22Rv1 (cell line): ENCODE measurements at regions not wholly inside any gene's neighbourhood (a gene's known extent, or its start where the extent isn't known, plus 50 kb on each side); places are given as distances from the start of the nearest gene placed in this dataset.

ENCODE experiments used
- CTCF ChIP-seq: fragments of 450-650 bp; IDR thresholded peaks from 2 replicates; pipeline ENCODE4 v1.5.1; 2017; ENCODE audit warnings: mild to moderate bottlenecking
- ZFX ChIP-seq: fragments of 450-650 bp; IDR thresholded peaks from 2 replicates; pipeline ENCODE4 v1.6.1; 2017; ENCODE audit warnings: antibody characterized with exemption, borderline replicate concordance

- TF ChIP-seq CTCF, result no peak
- no peak for TF ChIP-seq ZFX
Observed at GRCh38 chr16:66154801-66155200, 211.7 kb upstream of the CDH5 start.
